ENCODE measurements at regions not wholly inside any gene's neighbourhood (a gene's known extent, or its start where the extent isn't known, plus 50 kb on each side); places are given as distances from the start of the nearest gene placed in this dataset.
"Not testable (repeated sequence)": the region's sequence is repeated elsewhere in the genome, so short reads cannot be mapped to it uniquely, and the experiment has no call there.

DNA sequence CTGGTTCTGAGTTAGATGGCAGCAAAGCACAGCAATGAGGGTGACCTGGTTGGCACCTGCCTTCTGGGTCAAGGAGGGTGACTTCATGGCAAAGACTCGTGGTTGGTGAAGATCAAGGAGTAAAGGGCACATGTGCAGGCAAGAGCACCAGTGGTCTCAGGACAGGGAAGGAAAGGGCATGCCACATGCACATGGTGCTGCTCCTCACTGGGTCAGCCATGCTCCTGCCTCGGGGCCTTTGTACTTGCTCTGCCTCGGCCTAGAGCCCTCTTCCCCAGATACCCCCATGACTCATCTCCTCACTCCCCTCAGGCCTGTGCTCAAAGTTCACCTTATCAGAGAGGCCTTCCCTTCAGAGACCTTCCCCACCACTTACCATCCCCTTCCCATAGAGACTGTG, 106.7 kb upstream of the KDM7A start:
- no peak for DNase-seq (ENCODE audit: low read depth)

DNA sequence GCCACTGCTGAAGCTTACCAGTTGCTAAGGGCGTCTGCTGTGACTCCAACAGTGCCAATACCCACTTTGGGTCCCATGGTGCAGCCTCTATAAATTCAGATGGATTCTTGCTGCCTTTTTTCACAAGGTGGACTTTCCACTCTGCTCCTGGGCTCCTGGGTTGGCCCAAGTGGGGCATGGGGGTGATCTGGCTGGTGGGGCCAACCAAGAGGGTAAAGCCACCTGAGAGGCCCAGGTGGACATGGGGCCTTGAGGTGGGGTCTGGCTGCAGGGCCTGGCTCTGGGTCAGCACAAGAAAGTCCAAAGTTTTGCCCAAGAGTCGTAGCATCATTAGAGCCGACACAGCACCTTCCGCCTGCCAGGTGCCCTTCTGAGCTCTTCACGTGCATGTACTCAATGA, 105.2 kb upstream of the KDM7A start:
- no peak for DNase-seq (ENCODE audit: low read depth)

DNA sequence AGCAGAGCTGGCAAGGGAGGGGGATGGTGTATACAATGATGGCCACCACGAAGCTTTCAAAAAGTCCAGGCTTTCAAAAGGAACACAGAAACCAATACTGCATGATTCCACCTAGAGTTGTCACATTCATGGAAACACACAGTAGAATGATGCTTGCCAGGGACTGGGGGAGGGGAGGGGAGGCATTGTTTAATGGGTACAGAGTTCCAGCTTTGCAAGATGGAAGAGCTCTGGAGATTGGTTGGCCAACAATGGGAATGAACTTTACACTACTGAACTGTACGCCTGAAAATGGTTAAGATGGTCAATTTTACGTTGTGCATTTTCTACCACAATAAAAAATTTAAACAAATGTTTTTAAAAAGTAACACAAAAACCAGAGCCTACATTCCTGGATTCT, 104.5 kb upstream of the KDM7A start:
- no peak for DNase-seq (ENCODE audit: low read depth)

DNA sequence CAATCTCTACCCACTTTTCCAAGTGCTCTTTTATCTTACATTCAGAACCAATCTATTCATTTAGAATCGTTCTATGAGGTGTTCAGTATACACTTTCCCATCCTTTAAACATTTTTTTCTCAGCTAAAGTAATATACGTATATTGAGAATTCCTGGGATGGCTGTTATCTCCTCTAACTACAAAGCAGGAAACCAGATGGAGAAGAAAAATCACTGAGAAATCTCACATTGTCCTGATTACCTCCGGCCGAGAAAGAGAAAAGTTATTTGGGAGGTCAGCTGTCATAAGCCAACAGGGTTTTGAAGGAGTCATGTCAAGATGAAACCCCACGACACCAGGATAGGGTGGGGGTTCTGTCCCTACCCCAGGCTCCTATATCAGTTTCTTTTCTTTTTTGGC, 99.2 kb upstream of the KDM7A start:
- DNase-seq (ENCODE audit: low read depth), result no peak

DNA sequence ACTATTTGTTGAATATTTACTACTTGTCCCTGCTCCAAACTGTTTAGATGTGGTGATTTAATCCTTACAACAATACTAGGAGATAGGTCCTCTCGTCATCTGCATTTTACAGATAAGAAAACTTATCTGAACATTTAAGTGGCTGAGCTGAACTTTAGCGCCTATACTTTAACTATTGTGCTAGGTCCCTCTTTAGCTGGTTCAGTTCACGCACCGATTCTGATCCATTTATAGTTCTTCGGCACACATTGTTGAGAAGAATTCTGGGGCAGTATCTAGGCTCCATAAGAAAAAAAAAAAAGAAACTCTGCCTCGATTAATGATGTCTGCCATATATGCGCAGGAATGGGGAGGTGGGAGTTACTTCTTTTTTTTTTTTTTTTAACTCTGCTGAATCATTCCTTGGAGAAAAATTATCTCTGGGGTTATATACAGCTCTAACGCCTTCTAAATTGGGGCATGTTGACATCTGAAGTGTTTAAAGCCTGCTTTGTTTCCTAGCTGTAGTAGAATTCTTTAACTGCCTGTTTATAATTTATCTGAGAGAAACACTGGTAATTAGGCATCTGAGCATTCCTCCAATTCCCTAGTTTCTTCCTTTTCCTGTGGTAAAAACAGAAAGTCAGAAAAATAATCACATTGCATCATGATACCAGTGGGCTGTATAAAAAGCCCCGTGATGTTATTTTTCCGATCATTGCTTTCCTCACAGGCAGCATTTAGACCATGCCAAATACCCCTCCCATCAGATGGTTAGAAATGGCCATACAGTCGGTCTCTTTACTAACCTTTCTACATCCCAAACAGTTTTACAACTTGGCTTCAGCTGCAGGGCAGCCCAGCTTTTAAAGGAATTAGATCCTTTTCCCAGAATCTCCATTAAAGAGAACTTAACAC, 98.5 kb upstream of the KDM7A start:
- DNase-seq (ENCODE audit: low read depth), result no peak

DNA sequence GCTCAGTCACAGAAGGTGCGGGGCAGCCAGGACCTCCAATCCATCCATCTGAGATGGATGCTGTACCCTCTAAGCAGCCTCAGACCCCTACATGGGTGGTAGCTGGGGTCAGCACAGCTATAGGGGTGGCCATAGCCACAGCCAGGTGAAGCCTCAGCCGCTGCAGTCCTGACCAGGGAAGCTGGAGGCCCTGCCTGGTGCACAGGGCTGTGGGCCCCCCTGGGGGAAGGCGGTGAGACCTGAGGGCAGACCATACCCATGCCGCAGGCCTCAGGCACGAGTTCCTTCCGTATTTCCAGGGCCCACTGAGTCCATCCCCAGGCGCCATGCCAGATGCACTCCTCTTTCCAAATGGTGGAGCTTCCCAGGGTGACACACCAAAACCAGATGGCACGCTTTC, 96.6 kb upstream of the KDM7A start:
- DNase-seq (ENCODE audit: low read depth), result no peak

DNA sequence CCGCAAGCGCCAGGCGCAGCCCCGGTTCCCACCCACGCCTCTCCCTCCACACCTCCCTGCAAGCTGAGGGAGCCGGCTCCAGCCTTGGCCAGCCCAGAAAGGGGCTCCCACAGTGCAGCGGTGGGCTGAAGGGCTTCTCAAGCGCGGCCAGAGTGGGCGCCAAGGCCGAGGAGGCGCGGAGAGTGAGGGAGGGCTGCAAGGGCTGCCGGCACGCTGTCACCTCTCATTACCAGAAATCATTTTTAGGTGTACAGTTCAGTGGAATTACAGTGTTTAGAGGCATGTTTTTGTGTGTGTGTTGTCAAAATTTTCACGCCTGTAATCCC, 94.8 kb upstream of the KDM7A start:
- DNase-seq (ENCODE audit: low read depth), result not testable (repeated sequence)

DNA sequence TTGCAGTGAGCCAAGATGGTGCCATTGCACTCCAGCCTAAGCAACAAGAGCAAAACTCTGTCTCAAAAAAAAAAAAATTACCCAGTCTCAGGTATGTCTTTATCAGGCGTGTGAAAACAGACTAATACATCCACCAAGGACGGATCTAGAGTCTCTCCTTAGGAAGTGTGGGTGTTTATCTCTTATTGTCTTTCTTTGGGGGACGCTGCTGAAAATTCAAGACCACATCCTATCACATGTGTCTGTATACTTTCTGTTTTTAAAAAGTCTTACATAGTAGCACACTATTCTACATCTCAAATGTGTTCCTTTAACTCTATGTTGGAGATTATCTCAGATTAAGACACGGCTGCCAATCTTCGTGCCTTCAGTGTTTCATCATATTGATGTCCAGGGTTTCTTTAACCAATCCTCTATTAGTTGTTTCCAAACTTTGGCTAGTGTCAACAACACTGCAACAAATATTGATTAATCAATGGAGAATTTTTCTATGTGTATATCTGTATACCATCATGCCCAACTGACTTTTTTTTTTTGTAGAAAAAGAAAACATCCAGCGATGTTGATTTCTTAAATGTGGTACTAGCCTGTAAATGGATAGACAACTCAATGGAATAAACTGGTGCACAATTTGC, 92.3 kb upstream of the KDM7A start:
- no peak for DNase-seq (ENCODE audit: low read depth)

DNA sequence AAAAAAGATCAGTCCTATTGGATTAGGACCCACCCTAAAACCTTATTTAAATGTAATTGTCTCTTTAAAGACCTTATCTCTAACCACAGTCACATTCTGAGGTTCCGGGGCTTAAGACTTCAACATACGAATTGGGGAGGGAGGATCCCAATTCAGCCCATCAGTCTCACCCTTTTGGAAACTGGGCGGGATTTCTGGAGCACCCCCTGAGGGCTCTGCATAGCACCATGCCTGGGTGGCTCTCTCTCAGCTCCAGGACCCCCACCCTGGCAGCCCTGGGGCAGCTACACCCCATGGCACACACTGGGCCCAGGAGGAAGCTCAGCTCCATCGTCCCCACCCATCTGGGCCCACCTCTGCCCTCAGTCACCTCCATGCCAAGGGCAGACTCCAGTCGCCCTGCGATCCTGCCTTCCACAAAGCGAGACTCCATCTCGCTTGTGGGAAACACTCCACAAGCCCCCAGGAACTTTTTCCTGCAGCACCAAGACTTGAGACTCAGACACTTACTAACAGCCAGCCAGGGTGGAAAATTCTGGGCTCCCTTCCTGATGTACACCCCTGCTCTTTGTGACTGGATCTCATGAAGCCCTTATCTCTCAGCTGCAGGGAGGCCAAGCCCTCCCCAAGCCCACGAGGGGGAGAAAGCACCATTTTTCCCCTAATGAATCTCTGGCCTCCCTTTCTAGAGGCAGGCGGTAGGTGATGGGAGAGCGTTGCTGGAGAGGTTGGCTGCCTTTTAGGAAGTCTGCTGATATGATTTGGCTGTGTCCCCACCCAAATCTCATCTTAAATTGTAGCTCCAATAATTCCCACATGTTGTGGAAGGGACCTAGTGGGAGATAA, 90.8 kb upstream of the KDM7A start:
- DNase-seq (ENCODE audit: low read depth), result no peak

DNA sequence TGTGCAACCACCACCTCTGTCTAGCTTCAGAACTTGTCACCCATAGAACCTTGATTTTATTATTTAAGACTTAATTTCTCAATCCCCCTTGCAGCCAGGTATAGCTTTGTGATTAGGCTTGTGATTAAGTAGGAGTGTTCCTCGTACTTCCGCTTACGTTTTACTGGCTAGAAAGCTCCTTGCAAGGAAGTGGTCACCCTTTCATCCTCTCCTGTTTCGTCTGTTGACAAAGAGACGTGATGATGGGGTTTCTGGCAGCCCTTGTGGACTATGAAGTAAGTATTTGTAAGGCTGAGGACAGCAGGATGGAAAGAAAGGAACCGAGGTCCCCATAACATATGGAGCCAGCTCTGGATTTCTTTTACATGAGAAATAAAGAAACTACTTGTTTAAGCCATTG, 86.5 kb upstream of the KDM7A start:
- DNase-seq (ENCODE audit: low read depth), result peak; percentile 2

DNA sequence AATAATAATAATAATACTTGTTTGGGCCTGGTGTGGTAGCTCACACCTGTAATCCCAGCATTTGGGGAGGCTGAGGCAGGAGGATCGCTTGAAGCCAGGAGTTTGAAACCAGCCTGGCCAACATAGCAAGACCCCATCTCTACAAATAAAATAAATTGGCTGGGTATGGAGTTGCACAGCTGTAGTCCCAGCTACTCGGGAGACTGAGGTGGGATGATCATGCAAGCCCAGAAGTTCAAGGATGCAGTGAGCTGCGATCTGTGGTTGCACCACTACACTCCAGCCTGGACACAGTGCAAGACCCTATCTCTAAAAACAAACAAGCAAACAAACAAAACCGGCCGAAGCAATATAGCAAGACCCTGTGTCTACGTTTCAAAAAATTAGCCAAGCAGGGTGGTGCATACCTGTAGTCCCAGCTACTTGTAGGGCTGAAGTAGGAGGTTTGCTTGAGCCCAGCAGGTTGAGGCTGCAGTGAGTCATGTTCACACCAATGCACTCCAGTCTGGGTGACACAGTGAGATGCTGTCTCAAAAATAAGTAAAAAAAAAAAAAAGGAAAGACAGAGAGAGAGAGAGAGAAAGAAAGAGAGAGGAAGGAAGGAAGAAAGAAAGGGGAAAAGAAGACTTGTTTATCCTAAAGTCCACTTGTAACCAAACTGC, 85.6 kb upstream of the KDM7A start:
- no peak for DNase-seq (ENCODE audit: low read depth)

DNA sequence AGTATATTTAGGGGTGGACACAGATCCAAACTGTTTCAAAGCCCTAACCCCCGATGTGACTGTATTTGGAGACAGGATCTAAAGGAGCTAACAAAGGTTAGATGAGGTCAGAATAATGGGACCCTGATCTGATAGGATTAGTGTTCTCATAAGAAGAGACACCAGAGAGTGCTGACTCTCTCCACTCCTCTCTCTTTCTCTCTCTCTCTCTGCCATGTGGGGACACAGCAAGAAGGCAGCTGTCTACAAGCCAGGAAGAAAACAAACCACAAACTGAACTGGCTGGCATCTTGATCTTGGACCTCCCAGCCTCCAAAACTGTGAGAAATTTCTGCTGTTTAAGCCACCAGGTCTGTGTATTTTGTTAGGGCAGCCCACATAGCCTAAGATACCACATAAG, 84.7 kb upstream of the KDM7A start:
- no peak for DNase-seq (ENCODE audit: low read depth)

DNA sequence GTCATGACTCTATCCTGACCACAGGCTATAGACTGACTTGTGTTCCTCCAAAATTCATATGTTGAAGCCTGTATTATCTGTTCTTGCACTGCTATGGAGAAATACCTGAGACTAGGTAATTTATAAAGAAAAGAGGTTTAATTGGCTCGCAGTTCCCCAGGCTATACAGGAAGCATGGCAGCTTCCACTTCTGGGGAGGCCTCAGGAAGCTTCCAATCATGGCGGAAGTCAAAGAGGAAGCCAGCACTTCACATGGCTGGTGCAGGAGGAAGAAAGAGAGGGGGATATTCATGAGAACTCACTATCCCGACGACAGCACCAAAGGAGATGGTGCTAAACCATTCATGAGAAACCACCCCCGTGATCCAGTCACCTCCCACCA, 84.3 kb upstream of the KDM7A start:
- no peak for DNase-seq (ENCODE audit: low read depth)

DNA sequence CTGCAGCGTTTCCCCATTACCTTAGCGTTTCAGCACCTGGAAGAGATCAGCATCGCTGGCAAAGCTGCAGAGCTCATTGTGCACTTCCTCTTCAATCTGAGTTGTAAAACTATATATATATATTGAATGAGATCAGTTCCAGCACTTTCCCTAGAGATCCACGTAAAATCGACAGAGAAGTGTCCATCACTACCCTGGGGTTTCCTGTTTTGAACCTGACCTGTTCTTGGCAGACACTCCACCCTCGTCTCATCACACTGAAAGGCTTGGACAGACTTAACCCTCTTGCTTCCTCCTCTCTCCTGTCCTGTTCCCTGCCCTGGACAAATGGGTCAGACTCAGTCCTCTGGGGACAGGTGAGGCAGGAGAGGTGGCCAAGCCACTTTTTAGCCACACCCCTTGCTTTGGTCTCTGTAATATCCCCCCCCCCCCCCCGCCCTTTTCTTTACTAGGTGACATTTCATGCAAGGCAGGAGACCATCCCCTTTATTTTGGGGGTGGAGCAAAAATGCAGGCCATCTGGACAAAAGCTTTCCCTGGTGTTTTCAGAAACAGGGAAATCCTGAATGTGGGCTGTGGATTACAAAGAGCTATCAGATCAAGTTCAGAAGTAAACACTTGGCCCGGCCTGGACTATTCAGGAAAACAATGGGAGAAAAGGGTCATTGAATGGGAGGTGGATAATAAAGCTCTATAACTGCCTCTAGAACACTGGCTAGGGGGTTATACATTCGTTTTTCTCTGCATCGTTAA, 83.7 kb upstream of the KDM7A start:
- no peak for DNase-seq (ENCODE audit: low read depth)

DNA sequence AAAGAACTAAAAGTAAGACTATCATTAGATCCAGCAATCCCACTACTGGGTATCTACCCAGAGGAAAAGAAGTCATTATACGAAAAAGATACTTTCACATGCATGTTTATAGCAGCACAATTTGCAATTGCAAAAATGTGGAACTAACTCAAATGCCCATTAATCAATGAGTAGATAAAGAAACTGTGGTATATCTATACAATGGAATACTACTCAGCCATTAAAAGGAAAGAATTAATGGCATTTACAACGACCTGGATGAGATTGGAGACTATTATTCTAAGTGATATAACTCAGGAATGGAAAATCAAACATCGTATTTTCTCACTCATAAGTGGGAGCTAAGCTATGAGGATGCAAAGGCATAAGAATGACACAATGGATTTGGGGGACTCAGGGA, 80.5 kb upstream of the KDM7A start:
- not testable (repeated sequence) for DNase-seq (ENCODE audit: low read depth)

DNA sequence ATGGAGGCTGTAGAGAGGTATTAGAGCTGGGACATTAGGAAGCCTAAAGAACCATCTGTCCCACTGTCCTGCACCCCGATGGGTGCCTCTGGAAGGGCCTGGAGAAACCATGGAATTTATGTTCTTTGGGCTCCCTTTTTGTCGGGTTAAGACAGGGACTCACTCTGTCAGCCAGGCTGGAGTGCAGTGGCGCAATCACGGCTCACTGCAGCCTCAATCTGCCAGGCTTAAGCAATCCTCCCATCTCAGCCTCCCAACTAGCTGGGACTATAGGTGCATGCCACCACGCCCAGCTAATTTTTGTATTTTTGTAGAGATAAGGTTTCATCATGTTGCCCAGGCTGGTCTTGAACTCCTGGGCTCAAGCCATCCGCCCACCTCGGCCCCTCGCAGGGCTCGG, 78.2 kb upstream of the KDM7A start:
- not testable (repeated sequence) for DNase-seq (ENCODE audit: low read depth)

DNA sequence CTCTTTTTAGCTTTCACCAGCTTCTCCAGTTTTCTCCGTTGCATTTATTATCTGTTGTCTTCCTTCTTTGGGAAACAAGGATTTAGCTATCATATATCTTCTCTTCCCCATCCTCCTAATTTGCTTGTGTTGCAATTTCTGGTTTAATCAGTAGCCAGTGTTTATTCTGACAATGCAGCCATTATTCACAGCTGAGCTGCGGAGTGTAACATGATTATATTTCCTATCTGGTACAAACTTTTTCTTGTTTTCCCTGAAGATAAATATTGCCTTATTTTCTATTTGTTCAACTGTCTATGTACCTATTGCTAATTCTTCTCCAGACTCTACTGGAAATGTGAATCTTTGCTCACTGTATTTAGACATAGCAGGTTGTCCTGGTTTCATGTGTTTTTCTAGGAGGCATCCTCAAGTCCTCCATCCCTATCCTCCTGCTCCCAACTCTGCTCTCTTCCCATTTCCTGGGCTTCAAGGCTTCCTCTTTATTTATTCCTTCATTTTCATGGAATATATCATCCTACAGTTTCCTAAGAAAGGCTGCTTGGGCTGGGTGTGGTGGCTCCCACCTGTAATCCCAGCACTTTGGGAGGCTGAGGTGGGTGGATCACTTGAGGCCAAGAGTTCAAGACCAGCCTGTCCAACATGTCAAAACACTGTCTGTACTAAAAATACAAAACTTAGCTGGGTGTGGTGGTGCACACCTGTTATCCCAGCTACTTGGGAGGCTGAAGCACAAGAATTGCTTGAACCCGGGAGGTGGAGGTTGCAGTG, 72.4 kb upstream of the KDM7A start:
- no peak for DNase-seq (ENCODE audit: low read depth)

DNA sequence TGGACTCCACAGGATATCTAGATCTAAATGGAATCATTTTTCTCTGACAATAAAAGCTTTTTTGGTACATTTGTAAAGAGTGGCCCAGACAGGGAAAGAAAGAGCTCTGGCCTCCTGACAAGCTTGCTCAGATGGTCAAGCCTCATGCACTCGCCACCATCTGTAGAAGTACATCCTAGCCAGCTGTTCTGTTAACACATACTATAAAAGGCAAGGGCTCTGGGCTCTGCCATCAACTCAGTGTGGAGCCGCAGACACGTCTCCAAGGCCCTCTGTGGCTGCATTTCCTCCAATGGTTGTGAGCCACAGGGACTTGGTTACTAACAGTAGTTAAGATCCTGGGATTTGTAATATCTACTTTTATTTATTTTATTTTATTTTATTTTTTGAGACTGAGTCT, 70.8 kb upstream of the KDM7A start:
- DNase-seq (ENCODE audit: low read depth), result no peak

DNA sequence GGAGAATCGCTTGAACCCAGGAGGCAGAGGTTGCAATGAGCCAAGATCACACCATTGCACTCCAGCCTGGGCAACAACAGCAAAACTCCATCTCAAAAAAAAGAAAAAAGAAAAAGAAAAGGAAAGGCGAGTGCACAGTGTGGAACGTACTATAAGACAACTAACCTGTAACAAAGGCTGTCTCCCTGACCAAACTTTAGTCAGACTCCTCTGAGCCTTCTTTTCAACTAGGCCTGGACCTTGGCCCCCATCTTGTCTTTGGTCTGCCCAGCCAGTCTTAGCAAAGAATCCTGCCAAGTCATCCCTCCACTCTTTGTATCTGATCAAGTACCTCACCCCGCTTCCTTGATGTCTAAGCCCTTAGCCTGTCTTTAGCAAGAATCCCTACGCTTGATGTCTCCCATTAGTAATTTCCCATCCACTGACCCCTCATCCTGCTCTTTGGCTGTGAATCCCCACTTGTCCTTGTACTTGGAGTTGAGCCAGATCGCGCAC, 68.9 kb upstream of the KDM7A start:
- DNase-seq (ENCODE audit: low read depth), result no peak

All from stimulated activated CD8-positive, alpha-beta memory T cell treated with anti-CD3 and anti-CD28 coated beads, Interleukin-15, amount 100 ng/mL, for 1 hour (primary cell).